PC-3 (cell line): ENCODE measurements at regions not wholly inside any gene's neighbourhood (a gene's known extent, or its start where the extent isn't known, plus 50 kb on each side); places are given as distances from the start of the nearest gene placed in this dataset.

Experiments used
- ATAC-seq: fragments of 200-7000 bp; cut with Tn5 transposase; 2 replicates; pipeline ENCODE4 v1.9.1; 2020; ENCODE audit warnings: mild to moderate bottlenecking, moderate library complexity
- BruUV-seq: library from RNA; stranded (reverse); fragments of 400-500 nt; replicated peaks from 2 replicates; lab custom pipeline; 2021; lab: Mats Ljungman, UMichigan
- CTCF ChIA-PET: fragments of 300-600 bp; sonication (Branson Sonifier 250); formaldehyde crosslinking; loops from one replicate; lab custom pipeline; 2022; ENCODE audit warnings: antibody characterized with exemption; lab: Charles Lee
- POLR2A ChIA-PET: fragments of 300-600 bp; sonication (Branson Sonifier 250); formaldehyde crosslinking; loops from one replicate; lab custom pipeline; 2022; ENCODE audit warnings: antibody characterized with exemption; ENCODE audit not compliant: unreplicated experiment; lab: Charles Lee
- DNase-seq: peaks from one replicate; pipeline ENCODE4 v3.0.0-alpha.2; 2015
- H2AFZ ChIP-seq: fragments of 300-600 bp; sonication (generic); 2 replicates; pipeline ENCODE4 v1.6.0; 2016; ENCODE audit warnings: antibody characterized with exemption, low read length
- H3F3A ChIP-seq: fragments of 300-600 bp; sonication (generic); one replicate; pipeline ENCODE4 v1.6.0; 2017; ENCODE audit warnings: antibody characterized with exemption, low read length, control low read depth, mild to moderate bottlenecking; ENCODE audit not compliant: unreplicated experiment
- H3K27ac ChIP-seq: fragments of 300-600 bp; sonication (generic); 2 replicates; pipeline ENCODE4 v1.5.1; 2016; ENCODE audit warnings: mild to moderate bottlenecking, low read length
- H3K27me3 ChIP-seq: fragments of 300-600 bp; sonication (generic); 2 replicates; pipeline ENCODE4 v1.6.1; 2016; ENCODE audit warnings: low read length, mixed read lengths
- H3K36me3 ChIP-seq: fragments of 300-600 bp; sonication (generic); 2 replicates; pipeline ENCODE4 v1.6.1; 2016; ENCODE audit warnings: low read depth, mixed run types, low read length, mixed read lengths
- H3K4me1 ChIP-seq: fragments of 300-600 bp; sonication (generic); 2 replicates; pipeline ENCODE4 v1.5.1; 2016; ENCODE audit warnings: low read length; ENCODE audit not compliant: insufficient read depth
- H3K4me2 ChIP-seq: fragments of 300-600 bp; sonication (generic); 2 replicates; pipeline ENCODE4 v1.6.0; 2016; ENCODE audit warnings: low read length
- H3K4me3 ChIP-seq: fragments of 300-600 bp; sonication (generic); 2 replicates; pipeline ENCODE4 v1.5.1; 2016; ENCODE audit warnings: mild to moderate bottlenecking, low read length, mixed read lengths
- H3K79me2 ChIP-seq: fragments of 300-600 bp; sonication (generic); 2 replicates; pipeline ENCODE4 v1.6.1; 2017; ENCODE audit warnings: low read length, mixed read lengths
- H3K9ac ChIP-seq: fragments of 300-600 bp; sonication (generic); 2 replicates; pipeline ENCODE4 v1.6.0; 2016; ENCODE audit warnings: mild to moderate bottlenecking, low read length
- H3K9me2 ChIP-seq: fragments of 300-600 bp; sonication (generic); replicated peaks from 2 replicates; pipeline ENCODE4 v1.6.1; 2016; ENCODE audit warnings: mixed run types, low read length, mixed read lengths
- H3K9me3 ChIP-seq: fragments of 300-600 bp; sonication (generic); 2 replicates; pipeline ENCODE4 v1.6.1; 2016; ENCODE audit warnings: low read length, mixed read lengths
- H4K20me1 ChIP-seq: fragments of 300-600 bp; sonication (generic); 2 replicates; pipeline ENCODE4 v1.6.1; 2016; ENCODE audit warnings: low read length, mixed read lengths
- EZH2 ChIP-seq: fragments of 300-600 bp; sonication (generic); IDR thresholded peaks from one replicate; pipeline ENCODE4 v1.6.1; 2017; ENCODE audit warnings: antibody characterized with exemption, mild to moderate bottlenecking, low read length; ENCODE audit not compliant: unreplicated experiment
- EZH2phosphoT487 ChIP-seq: fragments of 300-600 bp; sonication (generic); IDR thresholded peaks from 2 replicates; pipeline ENCODE4 v1.6.1; 2018; ENCODE audit warnings: mild to moderate bottlenecking, antibody characterized with exemption, low read length, borderline replicate concordance
- intact Hi-C: fragments of 100-400 bp; cut with micrococcal nuclease; formaldehyde crosslinking; loops from 2 replicates; pipeline ENCODE4 v1.9.0; 2023
- TF ChIP-seq, protein P1 (sequence below): fragments of 300-600 bp; sonication (generic); conservative IDR thresholded peaks from 2 replicates; pipeline ENCODE4 v1.5.1; 2017; ENCODE audit warnings: antibody characterized with exemption, low read depth, mild to moderate bottlenecking, low read length

DNA sequence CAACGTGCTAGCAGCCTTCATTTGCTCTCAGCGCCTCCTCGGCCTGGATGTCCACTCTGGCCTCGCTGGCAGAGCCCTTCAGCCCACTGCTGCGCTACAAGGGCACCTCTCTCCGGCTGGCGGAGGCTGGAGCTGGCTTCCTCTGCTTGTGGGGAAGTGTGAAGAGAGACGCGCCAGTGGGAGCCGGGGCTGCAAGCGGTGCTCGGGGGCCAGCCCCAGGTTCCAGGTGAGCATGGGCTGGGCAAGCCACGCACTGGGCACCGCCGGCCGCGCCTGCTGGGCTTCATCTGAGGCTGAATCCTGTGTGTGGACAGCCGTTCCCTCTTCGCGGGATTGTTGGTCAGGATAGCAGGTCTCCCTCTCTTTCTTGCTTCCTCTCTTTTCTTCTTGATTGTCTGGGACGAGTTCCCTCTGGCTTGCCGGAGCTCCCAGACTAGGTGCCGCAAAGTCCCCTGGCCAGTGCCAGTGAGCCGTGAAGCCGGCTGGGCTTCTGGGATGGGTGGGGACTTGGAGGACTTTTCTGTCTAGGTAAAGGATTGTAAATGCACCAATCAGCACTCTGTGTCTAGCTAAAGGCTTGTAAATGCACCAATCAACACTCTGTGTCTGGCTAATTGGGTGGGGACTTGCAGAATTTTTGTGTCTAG, 165.0 kb downstream of the HEPH start:
- TF ChIP-seq EZH2: no peak
- TF ChIP-seq EZH2phosphoT487: no peak
- no peaks in the 10 kb centered on the region for H3K79me2 ChIP-seq
- ChIA-PET POLR2A (no interaction called here), CTCF (no interaction called here)
- H3K27ac ChIP-seq: no peak overlapping the region
- no peaks in the 10 kb centered on the region for H3K9me2 ChIP-seq
- intact Hi-C loops: no loop called here
- no peak overlapping the region for H3K9ac ChIP-seq
- no peak overlapping the region for H2AFZ ChIP-seq
- no peak overlapping the region for H3K4me2 ChIP-seq
- BruUV-seq: no TSS peak
- no peaks in the 10 kb centered on the region for H3K4me1 ChIP-seq
- no peaks in the 10 kb centered on the region for H3K27me3 ChIP-seq
- DNase-seq: no peak
- H3F3A ChIP-seq: no peaks in the 10 kb centered on the region
- H4K20me1 ChIP-seq: no peaks in the 10 kb centered on the region
- no peaks in the 10 kb centered on the region for H3K9me3 ChIP-seq
- no peak overlapping the region for H3K4me3 ChIP-seq
- H3K36me3 ChIP-seq: no peaks in the 10 kb centered on the region
- ATAC-seq: no peak

DNA sequence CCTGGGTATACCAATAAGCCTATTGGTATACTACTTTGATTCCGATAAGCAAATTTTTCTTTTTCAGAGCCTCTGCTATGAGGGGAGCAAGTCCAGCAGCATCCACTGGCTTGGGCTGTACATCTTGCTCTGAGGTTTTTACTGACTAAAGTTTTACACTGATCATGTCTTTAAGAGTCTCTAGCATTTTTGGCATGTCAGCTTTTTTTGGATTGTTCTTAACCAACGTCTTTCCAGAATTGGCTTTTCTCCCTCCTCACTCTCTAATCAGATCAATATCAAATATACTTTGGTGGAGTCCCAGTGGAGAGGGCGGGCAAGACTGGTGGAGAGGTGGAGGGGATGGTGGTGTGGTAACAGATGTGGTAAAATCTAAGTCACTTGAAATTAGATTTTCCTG, 196.8 kb downstream of the HEPH start:
- no TSS peak for BruUV-seq

DNA sequence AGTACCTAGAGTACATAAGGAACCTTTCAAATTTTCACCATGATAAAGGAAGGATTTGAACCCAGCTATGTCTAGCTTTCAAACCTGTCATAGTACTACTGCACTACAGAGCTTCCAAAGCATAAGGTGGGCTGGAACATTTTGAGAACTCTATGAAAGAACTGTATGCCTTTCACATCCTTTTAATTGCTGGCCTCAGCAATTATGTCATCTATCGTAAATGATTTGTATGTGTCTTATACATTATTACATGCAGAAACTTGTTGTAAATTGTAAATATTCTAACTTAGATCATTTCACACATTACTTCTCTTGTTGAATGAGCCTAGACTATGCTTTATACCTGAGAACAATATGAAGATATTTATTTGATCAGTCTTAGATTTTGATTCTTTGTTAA, 220.7 kb downstream of the HEPH start:
- no peak overlapping the region for H3K9ac ChIP-seq
- ChIA-PET CTCF (no interaction called here), POLR2A (no interaction called here)
- H2AFZ ChIP-seq: no peak overlapping the region
- no peaks in the 10 kb centered on the region for H4K20me1 ChIP-seq
- no peak overlapping the region for H3K4me3 ChIP-seq
- no peaks in the 10 kb centered on the region for H3K9me3 ChIP-seq
- H3K27ac ChIP-seq: no peak overlapping the region
- BruUV-seq: no TSS peak
- no peak for ATAC-seq
- H3K79me2 ChIP-seq: no peaks in the 10 kb centered on the region
- H3F3A ChIP-seq: no peaks in the 10 kb centered on the region
- no peaks in the 10 kb centered on the region for H3K9me2 ChIP-seq
- no peaks in the 10 kb centered on the region for H3K4me1 ChIP-seq
- intact Hi-C loops: no loop called here
- H3K4me2 ChIP-seq: no peak overlapping the region
- TF ChIP-seq EZH2phosphoT487: no peak
- no peak for TF ChIP-seq EZH2
- TF ChIP-seq, protein P1, sequence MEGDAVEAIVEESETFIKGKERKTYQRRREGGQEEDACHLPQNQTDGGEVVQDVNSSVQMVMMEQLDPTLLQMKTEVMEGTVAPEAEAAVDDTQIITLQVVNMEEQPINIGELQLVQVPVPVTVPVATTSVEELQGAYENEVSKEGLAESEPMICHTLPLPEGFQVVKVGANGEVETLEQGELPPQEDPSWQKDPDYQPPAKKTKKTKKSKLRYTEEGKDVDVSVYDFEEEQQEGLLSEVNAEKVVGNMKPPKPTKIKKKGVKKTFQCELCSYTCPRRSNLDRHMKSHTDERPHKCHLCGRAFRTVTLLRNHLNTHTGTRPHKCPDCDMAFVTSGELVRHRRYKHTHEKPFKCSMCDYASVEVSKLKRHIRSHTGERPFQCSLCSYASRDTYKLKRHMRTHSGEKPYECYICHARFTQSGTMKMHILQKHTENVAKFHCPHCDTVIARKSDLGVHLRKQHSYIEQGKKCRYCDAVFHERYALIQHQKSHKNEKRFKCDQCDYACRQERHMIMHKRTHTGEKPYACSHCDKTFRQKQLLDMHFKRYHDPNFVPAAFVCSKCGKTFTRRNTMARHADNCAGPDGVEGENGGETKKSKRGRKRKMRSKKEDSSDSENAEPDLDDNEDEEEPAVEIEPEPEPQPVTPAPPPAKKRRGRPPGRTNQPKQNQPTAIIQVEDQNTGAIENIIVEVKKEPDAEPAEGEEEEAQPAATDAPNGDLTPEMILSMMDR: no peak
- DNase-seq: no peak
- no peaks in the 10 kb centered on the region for H3K36me3 ChIP-seq
- no peaks in the 10 kb centered on the region for H3K27me3 ChIP-seq

More for the DNA sequence above, 196.8 kb downstream of the HEPH start:
- Histone ChIP-seq H3K36me3 (no peaks in the 10 kb centered on the region), H3K9me3 (no peaks in the 10 kb centered on the region), H3K4me2 (no peak overlapping the region), H3K27me3 (no peaks in the 10 kb centered on the region), H3K79me2 (no peaks in the 10 kb centered on the region), H3K9me2 (no peaks in the 10 kb centered on the region), H3F3A (no peaks in the 10 kb centered on the region), H3K4me1 (no peaks in the 10 kb centered on the region), H3K27ac (no peak overlapping the region), H4K20me1 (no peaks in the 10 kb centered on the region), H3K4me3 (no peak overlapping the region), H2AFZ (no peak overlapping the region), H3K9ac (no peak overlapping the region)
- ATAC-seq (no peak), DNase-seq (no peak)
- TF ChIP-seq EZH2 (no peak), EZH2phosphoT487 (no peak)
- TF ChIP-seq, protein P1: no peak
- intact Hi-C loops: no loop called here
- CTCF ChIA-PET: no interaction called here
- POLR2A ChIA-PET: no interaction called here
